Umbilical cord (tissue), 1 donor: ENCODE measurements at regions not wholly inside any gene's neighbourhood (a gene's known extent, or its start where the extent isn't known, plus 50 kb on each side); places are given as distances from the start of the nearest gene placed in this dataset.

Experiments used
- DNase-seq: peaks from one replicate; pipeline ENCODE4 v3.0.0-alpha.2; 2015; ENCODE audit warnings: low spot score

DNA sequence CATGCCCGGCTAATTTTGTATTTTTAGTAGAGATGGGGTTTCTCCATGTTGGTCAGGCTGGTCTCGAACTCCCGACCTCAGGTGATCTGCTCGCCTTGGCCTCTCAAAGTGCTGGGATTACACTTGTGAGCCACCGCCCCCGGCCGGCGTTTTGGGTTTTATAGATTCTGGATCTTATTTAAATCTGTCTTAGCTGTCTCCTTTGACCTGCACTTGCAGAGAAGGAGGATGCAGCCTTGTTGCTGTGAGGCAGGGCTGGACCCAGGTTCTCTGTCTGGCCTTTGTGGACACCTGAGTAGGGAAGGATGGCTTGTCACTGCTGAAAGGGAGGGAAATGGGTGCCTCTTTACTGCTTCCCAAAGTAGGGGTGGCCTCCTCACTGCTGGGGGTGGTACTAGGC is 83.0 kb upstream of the HS6ST1 start:
- no peak for DNase-seq

GRCh38 chr2:128402911-128403670 is 84.4 kb upstream of the HS6ST1 start:
- DNase-seq = no peak

- no peak for DNase-seq
These were observed 85.4 kb upstream of the HS6ST1 start for GRCh38 chr2:128403814-128404708.

- DNase-seq = no peak
These were observed 86.2 kb upstream of the HS6ST1 start for GRCh38 chr2:128404709-128405466.

DNA sequence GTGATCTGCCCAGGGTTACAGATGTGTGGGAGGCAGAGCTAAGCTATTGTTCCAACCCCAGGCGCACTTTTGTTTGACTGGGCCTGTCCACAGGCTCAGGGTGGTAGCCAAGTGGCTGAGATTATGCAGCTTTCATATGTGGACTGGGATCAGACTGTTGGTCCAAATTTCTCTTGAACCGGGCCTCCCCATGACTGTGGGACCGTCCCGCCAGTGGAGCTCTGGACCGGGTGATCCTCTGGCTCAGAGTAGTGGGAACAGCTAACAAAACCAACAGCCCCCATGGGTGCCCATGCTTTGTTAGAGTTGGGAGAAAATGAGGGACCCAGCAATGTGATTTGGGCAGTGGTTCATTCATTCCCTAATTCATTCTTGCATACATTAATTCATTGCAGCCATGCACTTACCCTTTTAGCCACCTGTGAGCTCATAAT is 86.8 kb upstream of the HS6ST1 start:
- DNase-seq = no peak

DNA sequence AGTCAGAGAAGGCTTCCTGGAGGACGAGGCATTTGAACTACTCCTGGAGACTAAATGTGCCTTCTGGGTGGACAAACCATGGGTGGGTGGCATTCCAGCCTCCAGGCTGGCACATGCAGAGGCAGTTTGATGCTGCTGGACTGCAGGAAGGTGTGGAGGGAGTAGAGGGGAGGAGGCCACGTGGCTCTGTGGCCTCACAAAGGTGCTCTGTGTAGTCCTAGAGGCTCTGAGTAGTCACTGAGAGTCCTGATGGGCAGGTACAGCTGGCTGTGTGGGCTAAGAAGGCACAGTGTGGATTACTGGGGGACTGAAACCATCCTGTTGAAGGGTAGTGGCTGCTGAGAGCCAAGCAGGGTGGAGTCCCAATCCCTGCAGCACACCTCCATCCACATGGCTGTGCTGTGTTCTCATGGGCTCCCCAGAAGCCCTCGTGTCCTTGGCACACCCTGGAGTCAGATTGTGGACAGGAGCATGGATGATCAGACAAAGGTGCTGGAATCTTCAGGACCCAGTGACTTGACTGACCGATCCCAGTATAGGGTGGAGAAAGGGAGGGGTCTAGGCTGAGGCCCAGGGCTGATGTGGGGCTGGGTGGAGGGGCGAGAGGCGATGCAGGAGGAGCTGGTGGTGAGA is 87.4 kb upstream of the HS6ST1 start:
- DNase-seq = no peak

- DNase-seq = no peak
These were observed 88.3 kb upstream of the HS6ST1 start for GRCh38 chr2:128406736-128407554.

DNA sequence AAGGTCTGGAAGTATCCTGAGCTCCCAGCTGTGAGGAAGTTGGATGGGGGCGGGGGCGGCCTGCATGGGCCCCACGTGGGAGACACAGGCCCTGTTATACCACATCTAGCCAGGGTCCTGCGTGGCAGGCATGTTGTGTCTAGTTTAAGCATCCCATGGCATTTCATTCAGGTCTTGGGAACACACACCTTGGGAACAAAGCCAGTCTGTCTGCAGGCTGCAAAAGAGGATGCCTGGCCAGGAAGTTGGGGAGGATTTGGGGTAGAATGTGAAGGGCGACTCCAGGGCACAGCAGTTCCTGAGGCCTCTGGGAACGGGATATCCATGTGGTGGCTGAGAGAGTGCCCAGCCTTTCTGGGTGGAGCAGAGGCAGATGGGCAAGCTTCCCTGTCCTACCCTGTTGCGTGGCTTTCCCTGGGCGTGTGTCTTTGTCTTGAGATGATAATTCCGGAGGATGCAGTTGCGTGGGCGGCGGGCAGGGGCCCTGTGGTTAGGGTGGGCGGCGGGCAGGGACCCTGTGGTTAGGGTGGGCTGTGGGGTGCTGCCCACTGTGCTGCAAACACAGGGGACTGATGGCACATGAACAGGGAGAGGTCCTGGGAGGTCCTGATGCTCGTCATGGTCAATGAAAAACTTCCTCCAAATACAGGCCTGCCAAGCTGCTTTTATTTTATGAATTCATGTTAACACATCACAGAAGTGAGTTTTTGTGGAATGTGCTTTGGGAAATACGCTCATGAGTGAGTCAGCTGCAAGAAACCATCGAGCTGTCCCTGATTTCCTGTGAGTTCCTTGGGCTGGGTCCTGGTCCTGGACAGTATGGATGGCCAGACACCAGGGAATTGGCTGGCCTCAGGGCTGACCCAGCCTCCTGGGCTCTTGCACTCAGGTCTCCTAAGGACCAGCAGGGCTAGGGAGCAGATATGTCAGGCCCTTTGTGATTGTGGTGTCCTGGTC is 90.0 kb upstream of the HS6ST1 start:
- peak; percentile 71 for DNase-seq

DNA sequence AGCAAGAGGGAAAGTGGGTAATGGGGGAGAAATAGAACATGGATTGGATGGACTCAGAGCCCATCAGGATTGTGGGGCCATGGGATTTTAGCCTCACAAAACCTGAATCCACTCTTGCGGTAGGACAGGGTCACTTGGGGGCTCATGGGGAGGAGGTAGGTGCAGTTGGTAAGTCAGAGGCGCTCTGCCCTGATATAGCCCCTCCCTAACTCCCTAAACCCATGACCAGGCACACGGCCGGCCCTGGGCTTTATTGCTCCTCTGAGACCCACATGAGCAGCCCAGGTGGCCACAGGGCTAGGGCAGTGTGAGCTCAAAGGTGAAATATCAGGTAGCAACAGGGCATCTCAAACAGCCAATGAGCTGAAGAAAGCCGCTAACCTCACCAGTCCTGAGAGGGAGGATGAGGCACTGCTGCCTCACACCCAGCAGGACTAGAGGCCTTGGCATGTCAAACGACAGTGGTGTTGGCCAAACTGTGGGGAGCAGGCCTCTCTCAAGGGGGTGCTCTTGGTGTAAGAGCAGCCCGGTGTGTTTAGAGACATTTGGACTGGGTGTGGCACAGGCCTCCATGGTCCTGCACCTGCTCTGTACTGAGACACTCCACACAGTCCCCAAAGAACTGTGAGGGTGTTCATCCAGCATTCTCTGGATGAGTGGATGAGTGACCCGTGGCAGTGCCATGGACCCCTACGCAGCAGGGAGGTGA is 90.8 kb upstream of the HS6ST1 start:
- no peak for DNase-seq

DNA sequence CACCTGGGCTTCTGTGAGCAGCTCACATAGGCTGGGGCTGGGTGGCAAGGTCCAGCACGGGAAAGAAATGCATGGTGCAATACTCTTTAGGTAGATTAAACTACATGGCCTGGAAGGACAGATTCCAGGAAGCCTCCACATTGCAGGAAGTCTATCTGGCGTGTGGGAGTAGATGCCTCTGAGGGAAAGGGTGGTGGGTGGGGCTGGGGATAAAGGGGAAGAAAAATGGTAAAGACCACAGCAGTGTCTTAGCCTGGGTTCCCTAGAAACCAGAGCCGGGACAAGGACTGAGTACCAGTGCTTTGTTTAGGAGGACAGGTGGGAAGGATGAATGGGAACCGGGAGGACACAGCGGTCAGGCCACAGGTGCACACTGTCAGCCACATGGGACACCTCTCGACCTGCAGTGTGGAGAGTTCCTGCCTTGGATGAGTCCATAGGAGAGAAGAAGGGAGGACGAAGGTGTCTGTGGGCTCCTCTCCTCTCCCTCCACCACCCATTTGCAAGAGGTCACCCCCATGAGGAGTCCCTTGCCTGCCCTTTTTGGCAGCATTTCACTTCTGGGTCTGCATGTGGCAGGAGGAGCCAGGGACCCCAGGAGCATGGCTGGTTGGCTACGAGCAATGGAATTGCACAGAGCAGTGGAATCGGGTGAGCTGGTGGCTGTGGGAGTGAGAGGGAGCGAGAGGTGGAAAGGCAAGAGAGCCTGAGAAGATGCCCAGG is 91.5 kb upstream of the HS6ST1 start:
- no peak for DNase-seq

- no peak for DNase-seq
These were observed 92.1 kb upstream of the HS6ST1 start for GRCh38 chr2:128410758-128411215.

- DNase-seq = no peak
These were observed 92.8 kb upstream of the HS6ST1 start for GRCh38 chr2:128411431-128411830.

DNA sequence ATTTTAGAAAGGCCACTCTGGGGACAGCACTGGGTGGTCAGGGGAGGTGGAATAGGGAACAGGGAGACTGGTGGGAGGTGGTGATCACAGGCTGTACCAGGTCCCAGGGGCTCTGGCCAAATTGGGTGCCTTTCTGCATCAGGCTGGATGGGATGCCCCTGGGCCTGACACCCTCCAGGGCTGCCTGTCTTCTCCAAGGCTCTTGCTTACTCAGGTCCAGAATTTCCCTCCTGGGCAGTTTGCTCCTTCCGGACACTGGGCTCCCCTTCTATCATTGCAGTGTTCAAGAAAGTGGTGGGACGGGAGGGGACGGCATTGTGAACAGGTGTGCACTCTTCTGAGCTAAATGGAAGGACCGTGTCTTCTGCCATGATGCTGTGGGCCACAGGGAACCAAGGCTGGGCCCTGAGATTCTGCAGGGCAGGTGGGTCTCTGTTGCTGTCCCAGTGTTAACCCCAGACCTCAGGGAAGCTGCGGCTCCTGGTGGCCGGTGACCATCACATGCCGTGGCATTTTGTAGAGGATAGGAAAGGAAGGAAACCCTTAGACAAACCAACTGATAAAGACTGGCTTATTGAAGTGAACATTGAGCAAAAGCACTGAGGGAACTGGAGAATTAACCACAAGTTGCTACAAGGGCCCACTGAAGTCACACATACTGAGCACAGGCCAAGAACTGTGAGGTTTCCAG is 93.7 kb upstream of the HS6ST1 start:
- no peak for DNase-seq

DNA sequence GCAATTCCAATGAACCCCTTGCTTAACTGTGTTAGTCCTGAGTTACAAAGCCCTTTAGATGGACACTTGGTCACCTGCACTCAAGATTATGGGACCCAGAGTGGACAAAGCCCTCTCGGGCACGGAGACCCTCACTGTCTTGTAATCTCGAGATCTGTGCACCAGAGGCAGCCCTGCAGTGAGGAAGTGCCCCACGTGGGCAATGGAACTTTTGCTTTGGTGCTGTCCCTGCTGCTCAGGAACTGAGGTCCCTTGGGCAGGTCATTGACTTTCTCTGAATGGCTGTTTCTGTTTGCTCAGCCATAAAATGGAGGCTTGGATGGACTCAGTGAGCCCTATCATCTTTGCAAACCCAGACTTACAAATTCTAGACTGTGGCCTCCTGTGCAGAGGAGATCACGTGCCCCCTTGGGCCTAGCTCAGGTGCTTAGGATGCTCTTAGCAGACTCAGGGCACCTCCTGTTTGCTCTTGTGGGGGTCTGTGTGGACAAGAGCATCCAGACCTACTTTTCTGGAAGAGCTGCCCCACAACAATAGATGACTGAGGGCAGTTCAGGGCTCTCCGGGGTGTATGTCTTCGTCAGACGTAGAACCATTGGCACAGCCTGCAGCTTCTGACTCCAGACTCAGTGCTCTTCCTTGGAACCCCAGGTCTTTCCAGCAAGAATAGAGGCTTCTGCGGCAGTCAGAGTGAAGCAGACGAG is 94.5 kb upstream of the HS6ST1 start:
- no peak for DNase-seq

DNA sequence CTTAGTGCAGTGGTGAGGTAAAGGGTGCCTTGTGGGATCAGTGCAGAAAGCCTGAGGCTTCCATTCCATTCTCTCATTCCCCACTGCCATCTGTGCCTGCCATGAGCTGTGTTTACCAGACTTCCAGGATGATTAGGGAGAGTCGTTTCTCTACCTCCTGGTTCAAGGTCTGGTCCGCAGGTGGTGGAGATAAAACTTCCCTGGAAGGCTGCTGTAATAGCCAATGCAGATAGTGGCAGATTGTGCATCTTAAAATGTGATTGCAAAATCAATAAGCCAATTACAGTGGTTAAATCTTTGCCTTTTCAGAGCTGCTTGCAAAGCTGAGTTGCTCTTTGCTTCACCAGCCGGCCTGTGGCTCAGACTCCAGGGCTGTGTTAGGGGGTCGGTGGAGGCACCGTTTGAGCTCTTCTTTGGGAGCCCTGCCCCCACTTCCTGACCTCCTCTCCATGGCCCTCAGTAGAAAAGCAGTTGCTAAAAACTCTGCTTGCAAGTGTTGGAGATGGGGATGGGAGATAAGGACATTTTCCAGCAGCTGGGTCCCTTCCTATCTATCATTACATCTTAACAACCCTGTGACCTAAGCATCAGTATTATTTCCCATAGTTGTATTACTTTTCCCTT is 95.2 kb upstream of the HS6ST1 start:
- no peak for DNase-seq

DNA sequence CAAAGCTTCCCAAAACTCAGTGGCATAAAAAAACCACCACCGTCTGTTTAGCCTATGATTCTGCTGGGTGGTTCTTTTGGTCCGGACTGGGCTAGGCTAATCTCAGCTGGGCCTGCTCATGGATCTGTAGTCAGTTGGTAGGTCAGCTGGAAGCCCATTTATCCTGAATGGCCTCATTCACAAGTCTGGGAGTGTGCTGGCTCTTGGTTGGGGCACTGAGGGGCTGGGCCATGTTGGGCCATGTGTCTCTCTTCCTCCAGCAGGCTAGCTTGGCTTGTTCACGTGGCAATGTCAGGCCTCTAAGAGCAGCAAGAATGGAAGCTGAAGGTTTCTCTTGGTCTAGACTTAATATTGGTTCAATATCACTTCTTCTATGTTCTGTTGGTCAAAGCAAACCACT is 95.7 kb upstream of the HS6ST1 start:
- DNase-seq = no peak
